Esophagus muscularis mucosa (tissue), 4 donors: ENCODE measurements at regions not wholly inside any gene's neighbourhood (a gene's known extent, or its start where the extent isn't known, plus 50 kb on each side); places are given as distances from the start of the nearest gene placed in this dataset.

Source experiments
- DNase-seq: peaks from one replicate; pipeline ENCODE4 v3.0.0-alpha.2; 2017; ENCODE audit errors: extremely low spot score
- H3K27ac ChIP-seq, 4 donors: fragments of 200-600 bp; sonication (generic); replicated peaks in 1 of 4; 1 replicate in 3 of 4; 2 replicates in 1 of 4; pipeline ENCODE4 v1.5.1; 2016 to 2019; ENCODE audit warnings: mild to moderate bottlenecking in 1 of 4
- H3K27me3 ChIP-seq, 4 donors: fragments of 200-600 bp; sonication (generic); one replicate each; pipeline versions ENCODE4 v1.5.1 to v1.6.0; 2016 to 2019
- H3K36me3 ChIP-seq, 4 donors: fragments of 200-600 bp; sonication (generic); one replicate each; pipeline ENCODE4 v1.5.1; 2016 to 2019
- H3K4me1 ChIP-seq, 4 donors: fragments of 200-600 bp; sonication (generic); one replicate each; pipeline ENCODE4 v1.5.1; 2016 to 2019
- H3K4me3 ChIP-seq, 4 donors: fragments of 200-600 bp; sonication (generic); 1 replicate in 2 of 4; 2 replicates in 2 of 4; pipeline ENCODE4 v1.5.1; 2016 to 2019; ENCODE audit warnings: mild to moderate bottlenecking in 4 of 4, moderate library complexity in 1 of 4
- H3K9me3 ChIP-seq, 4 donors: fragments of 200-600 bp; sonication (generic); 1 replicate in 3 of 4; 2 replicates in 1 of 4; pipeline ENCODE4 v1.5.1; 2016 to 2019
- CTCF ChIP-seq, 3 experiments: fragments of 200-600 bp in 2 of 3; fragments of 450-650 bp in 1 of 3; sonication (generic) in 2 of 3; IDR thresholded peaks; one replicate each; pipeline ENCODE4 v1.5.1; 2017 to 2019; ENCODE audit warnings: antibody characterized with exemption in 3 of 3, mild to moderate bottlenecking in 2 of 3, moderate library complexity in 1 of 3
- EP300 ChIP-seq: sonication (generic); formaldehyde crosslinking; IDR thresholded peaks from one replicate; pipeline ENCODE4 v1.6.1; 2017; ENCODE audit warnings: antibody characterized with exemption
- POLR2A ChIP-seq: fragments of 450-650 bp; IDR thresholded peaks from one replicate; pipeline ENCODE4 v1.6.1; 2017; ENCODE audit warnings: antibody characterized with exemption, moderate library complexity, mild to moderate bottlenecking, low read depth
- POLR2AphosphoS5 ChIP-seq, 2 donors: sonication (generic); formaldehyde crosslinking; IDR thresholded peaks; one replicate each; pipeline ENCODE4 v1.6.1; 2017; ENCODE audit warnings: antibody characterized with exemption in 2 of 2
- WGBS: methylation state at CpG from one replicate; pipeline ENCODE4 v1.1.5; 2018; 5-methylcytosine and 5-hydroxymethylcytosine counted together
- intact Hi-C: fragments of 100-400 bp; cut with DNase I; formaldehyde crosslinking; loops from one replicate; pipeline ENCODE4 v1.15.1; 2023

GRCh38 chr3:83003917-83004316 is 1242.5 kb upstream of the GBE1 start:
- Histone ChIP-seq H3K4me3 (no peak overlapping the region), H3K4me1 (no peaks in the 10 kb centered on the region), H3K9me3 (no peaks in the 10 kb centered on the region), H3K36me3 (no peaks in the 10 kb centered on the region), H3K27me3 (no peaks in the 10 kb centered on the region), H3K27ac (no peak overlapping the region)
- TF ChIP-seq CTCF (IDR thresholded peaks at IDR 0.05) (no peak), POLR2AphosphoS5 (IDR thresholded peaks at IDR 0.05) (no peak), EP300 (no peak), POLR2A (no peak)
- no peak for DNase-seq
- intact Hi-C loops = no loop called here
- 36% methylated on average over 3 of the region's 3 CpGs for whole genome bisulfite sequencing

- WGBS = 37% methylated on average over 3 of the region's 3 CpGs
- TF ChIP-seq CTCF (IDR thresholded peaks at IDR 0.05) (no peak), POLR2A (no peak), EP300 (no peak)
- H3K27ac ChIP-seq = no peak overlapping the region
- H3K9me3 ChIP-seq = no peaks in the 10 kb centered on the region
- no peaks in the 10 kb centered on the region for H3K36me3 ChIP-seq
- no peaks in the 10 kb centered on the region for H3K27me3 ChIP-seq
- H3K4me3 ChIP-seq = no peak overlapping the region
- intact Hi-C loops = no loop called here
- no peaks in the 10 kb centered on the region for H3K4me1 ChIP-seq
- no peak for DNase-seq
Observed at GRCh38 chr3:83002869-83003445, 1241.5 kb upstream of the GBE1 start.

- 77% methylated on average over 1 of the region's 1 CpG for WGBS
- DNase-seq = no peak
- Histone ChIP-seq H3K36me3 (no peaks in the 10 kb centered on the region), H3K4me1 (no peaks in the 10 kb centered on the region), H3K9me3 (peaks cover 0 to 11% (median 0%) of the 10 kb centered on the region in 4 donors), H3K27ac (no peak overlapping the region), H3K4me3 (no peak overlapping the region), H3K27me3 (no peaks in the 10 kb centered on the region)
- TF ChIP-seq POLR2A (no peak), CTCF (IDR thresholded peaks at IDR 0.05) (no peak), POLR2AphosphoS5 (IDR thresholded peaks at IDR 0.05) (no peak), EP300 (no peak)
- intact Hi-C loops = no loop called here
Observed at GRCh38 chr3:82999777-83000176, 1238.3 kb upstream of the GBE1 start.

GRCh38 chr3:82978368-82978767 is 1216.9 kb upstream of the GBE1 start:
- Histone ChIP-seq H3K27ac (no peak overlapping the region), H3K4me1 (no peaks in the 10 kb centered on the region), H3K9me3 (no peaks in the 10 kb centered on the region), H3K36me3 (no peaks in the 10 kb centered on the region), H3K27me3 (no peaks in the 10 kb centered on the region), H3K4me3 (no peak overlapping the region)
- WGBS = 31% methylated on average over 3 of the region's 3 CpGs
- TF ChIP-seq POLR2A = no peak
- no peak for TF ChIP-seq POLR2AphosphoS5 (IDR thresholded peaks at IDR 0.05)
- no peak for DNase-seq
- intact Hi-C loops = no loop called here

GRCh38 chr3:82977871-82978270 is 1216.4 kb upstream of the GBE1 start:
- 86% methylated on average over 3 of the region's 3 CpGs for WGBS
- H3K27ac ChIP-seq = no peak overlapping the region

More at GRCh38 chr3:82977871-82978270, 1216.4 kb upstream of the GBE1 start:
- no peak overlapping the region for H3K4me3 ChIP-seq
- H3K9me3 ChIP-seq = no peaks in the 10 kb centered on the region
- no peak for DNase-seq
- intact Hi-C loops = no loop called here
- H3K4me1 ChIP-seq = no peaks in the 10 kb centered on the region
- H3K27me3 ChIP-seq = no peaks in the 10 kb centered on the region
- TF ChIP-seq POLR2A = no peak
- no peak for TF ChIP-seq EP300
- no peak for TF ChIP-seq CTCF (IDR thresholded peaks at IDR 0.05)
- no peak for TF ChIP-seq POLR2AphosphoS5 (IDR thresholded peaks at IDR 0.05)
- H3K36me3 ChIP-seq = no peaks in the 10 kb centered on the region
